Ovary (tissue), 7 donors: ENCODE measurements at regions not wholly inside any gene's neighbourhood (a gene's known extent, or its start where the extent isn't known, plus 50 kb on each side); places are given as distances from the start of the nearest gene placed in this dataset.

Experiments
- DNase-seq, 5 donors: peaks; one replicate each; pipeline ENCODE4 v3.0.0-alpha.2; 2019 to 2020
- H3K27ac ChIP-seq, 2 donors: fragments of 200-600 bp; one replicate each; pipeline versions ENCODE4 v1.5.1 to v1.8.0; 2019 to 2022
- H3K27me3 ChIP-seq: fragments of 200-600 bp; one replicate; pipeline ENCODE4 v1.8.0; 2022
- H3K36me3 ChIP-seq: fragments of 200-600 bp; sonication (generic); one replicate; pipeline ENCODE4 v1.5.1; 2019
- H3K4me1 ChIP-seq: one replicate; pipeline ENCODE4 v1.8.1; 2013; ENCODE audit warnings: mild to moderate bottlenecking, moderate library complexity; ENCODE audit not compliant: insufficient read depth
- H3K4me3 ChIP-seq: fragments of 200-600 bp; sonication (generic); one replicate; pipeline ENCODE4 v1.5.1; 2017
- H3K9me3 ChIP-seq, 2 donors: fragments of 200-600 bp in 1 of 2; sonication (generic) in 1 of 2; one replicate each; pipeline versions ENCODE4 v1.5.1 to v1.8.1; 2013 to 2019; ENCODE audit warnings: mild to moderate bottlenecking in 1 of 2, moderate library complexity in 1 of 2
- CTCF ChIP-seq, 3 donors: fragments of 450-650 bp in 2 of 3; fragments of 200-600 bp in 1 of 3; IDR thresholded peaks; one replicate each; pipeline versions ENCODE4 v1.5.1 to v1.8.0; 2016 to 2022; ENCODE audit warnings: antibody characterized with exemption in 3 of 3, mild to moderate bottlenecking in 1 of 3
- EP300 ChIP-seq: sonication (generic); formaldehyde crosslinking; IDR thresholded peaks from one replicate; pipeline ENCODE4 v1.6.1; 2017; ENCODE audit warnings: antibody characterized with exemption
- POLR2A ChIP-seq: fragments of 450-650 bp; IDR thresholded peaks from one replicate; pipeline ENCODE4 v1.6.1; 2017; ENCODE audit warnings: antibody characterized with exemption, mild to moderate bottlenecking, moderate library complexity
- WGBS, 3 donors: extraction: QIAGEN DNeasy Blood & Tissue Kit in 1 of 3; methylation state at CpG; one replicate each; pipeline versions ENCODE4 v1.1.5 to v1.1.7; 2013 to 2017; 5-methylcytosine and 5-hydroxymethylcytosine counted together
- intact Hi-C, 4 donors: fragments of 100-400 bp; cut with DNase I; formaldehyde crosslinking; loops; one replicate each; pipeline versions ENCODE4 v1.11.0 to v1.15.1; 2022 to 2023
- donor health status: DM: no; HTN: no; CAD: no; lungs with moderate emphysema.
- donor health status: DM: no; HTN: no; CAD: no.
- donor health status: Bipolar disorder and iron deficiency.
- donor health status: DM: no; HTN: no; CAD: no.
- donor health status: DM: yes; HTN: yes; CAD: no.

GRCh38 chr20:19849341-19850197, 91.5 kb downstream of the RIN2 start:
- Histone ChIP-seq H3K9me3 (no peaks in the 10 kb centered on the region), H3K27ac (peak overlapping the region; percentile 4 to 37), H3K4me3 (peak overlapping the region; percentile 17), H3K27me3 (no peaks in the 10 kb centered on the region), H3K36me3 (no peaks in the 10 kb centered on the region), H3K4me1 (peaks cover 5% of the 10 kb centered on the region)
- intact Hi-C loops = no loop called here
- TF ChIP-seq POLR2A (no peak), CTCF (IDR thresholded peaks at IDR 0.05) (no peak), EP300 (no peak)
- 9 to 14% (median 11%) methylated on average over 14 of the region's 14 CpGs for WGBS, 3 donors
- no peak for DNase-seq

GRCh38 chr20:19850198-19850533, 92.1 kb downstream of the RIN2 start:
- peaks cover 5% of the 10 kb centered on the region for H3K4me1 ChIP-seq
- no peaks in the 10 kb centered on the region for H3K9me3 ChIP-seq
- intact Hi-C loops = no loop called here
- TF ChIP-seq CTCF (IDR thresholded peaks at IDR 0.05) (no peak), POLR2A (no peak), EP300 (no peak)
- no peak overlapping the region for H3K4me3 ChIP-seq
- H3K27ac ChIP-seq = peak overlapping the region in 1 of 2 donors; percentile 4
- 17 to 27% (median 20%) methylated on average over 4 of the region's 4 CpGs for WGBS, 3 donors
- no peaks in the 10 kb centered on the region for H3K27me3 ChIP-seq
- H3K36me3 ChIP-seq = no peaks in the 10 kb centered on the region
- DNase-seq = peak in 1 of 5 donors; percentile 26

GRCh38 chr20:19851861-19852260, 93.8 kb downstream of the RIN2 start:
- no peaks in the 10 kb centered on the region for H3K27me3 ChIP-seq
- no peak overlapping the region for H3K4me3 ChIP-seq
- no peaks in the 10 kb centered on the region for H3K36me3 ChIP-seq
- peaks cover 5% of the 10 kb centered on the region for H3K4me1 ChIP-seq
- DNase-seq = no peak
- no peak overlapping the region for H3K27ac ChIP-seq
- no peak for TF ChIP-seq CTCF (IDR thresholded peaks at IDR 0.05)
- no peak for TF ChIP-seq POLR2A
- TF ChIP-seq EP300 = no peak
- H3K9me3 ChIP-seq = no peaks in the 10 kb centered on the region
- intact Hi-C loops = no loop called here
- WGBS, 3 donors = 69 to 81% (median 75%) methylated on average over 7 of the region's 7 CpGs

- no peaks in the 10 kb centered on the region for H3K27me3 ChIP-seq
- peaks cover 2% of the 10 kb centered on the region for H3K4me1 ChIP-seq
- no peak overlapping the region for H3K4me3 ChIP-seq
- no peak overlapping the region for H3K27ac ChIP-seq
- no peaks in the 10 kb centered on the region for H3K36me3 ChIP-seq
- intact Hi-C loops = no loop called here
- TF ChIP-seq EP300 (no peak), POLR2A (no peak), CTCF (IDR thresholded peaks at IDR 0.05) (no peak)
- WGBS, 3 donors = 87 to 95% (median 94%) methylated on average over 3 of the region's 3 CpGs
- DNase-seq = no peak
- H3K9me3 ChIP-seq = no peaks in the 10 kb centered on the region
Observed at GRCh38 chr20:19855416-19855815, 97.4 kb downstream of the RIN2 start.
